Stimulated activated CD4-positive, alpha-beta T cell treated with anti-CD3 and anti-CD28 coated beads, Interleukin-4, amount 100 ng/mL, for 4 hours (primary cell): ENCODE measurements at regions not wholly inside any gene's neighbourhood (a gene's known extent, or its start where the extent isn't known, plus 50 kb on each side); places are given as distances from the start of the nearest gene placed in this dataset.
"Not testable (repeated sequence)": the region's sequence is repeated elsewhere in the genome, so short reads cannot be mapped to it uniquely, and the experiment has no call there.

Experiments
- DNase-seq, 2 experiments: peaks; one replicate each; pipeline ENCODE4 v3.0.0-alpha.2; 2020

GRCh38 chr2:240255811-240256703 is 115.6 kb upstream of the OTOS start:
- no peak for DNase-seq

DNA sequence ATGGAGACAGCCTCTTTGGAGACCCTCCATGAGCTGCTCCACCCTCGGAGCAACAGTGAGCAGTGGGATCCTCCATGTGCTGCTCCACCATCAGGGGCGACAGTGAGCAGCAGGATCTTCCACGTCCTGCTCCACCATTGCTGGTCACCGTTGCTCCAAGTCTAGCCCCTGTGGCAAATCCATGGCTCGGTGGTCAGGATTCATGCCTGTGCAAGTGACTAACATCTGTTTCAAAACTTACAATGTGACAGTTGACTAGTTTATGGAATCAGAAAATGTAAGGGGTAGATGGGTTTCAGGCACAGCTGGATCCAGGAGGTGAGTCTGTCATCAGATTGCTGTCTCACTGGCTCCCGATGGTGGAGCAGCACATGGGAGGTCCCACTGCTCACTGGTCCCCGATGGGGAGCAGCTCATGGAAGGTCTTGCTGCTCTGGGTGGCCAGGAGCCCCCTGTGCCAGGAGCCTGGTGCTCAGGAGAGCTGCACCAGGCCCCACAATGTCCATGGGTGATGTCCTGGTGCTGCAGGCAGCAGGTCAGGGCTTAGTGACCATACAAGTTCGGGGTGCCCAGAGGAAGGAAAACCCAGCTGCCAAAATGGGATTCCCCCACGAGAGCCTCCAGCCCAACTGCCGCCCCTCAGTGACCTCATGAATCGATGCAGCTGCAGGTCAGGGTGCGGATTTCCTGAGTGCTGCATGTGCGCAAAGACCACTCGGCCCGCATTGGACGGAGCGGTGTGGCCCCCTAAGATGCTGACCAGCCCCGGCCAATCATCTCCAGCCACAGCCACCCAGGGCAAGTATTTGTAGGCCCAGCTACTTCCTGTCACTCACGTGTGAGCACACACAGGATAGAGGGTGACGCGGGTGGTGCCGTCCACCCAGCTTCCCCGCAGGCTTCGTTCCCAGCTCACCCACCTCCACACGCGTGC is 116.5 kb upstream of the OTOS start:
- DNase-seq, result no peak

GRCh38 chr2:240257940-240258580 is 117.6 kb upstream of the OTOS start:
- no peak for DNase-seq

- no peak for DNase-seq
Observed at GRCh38 chr2:240258685-240259084, 118.2 kb upstream of the OTOS start.

GRCh38 chr2:240259201-240259923 is 118.9 kb upstream of the OTOS start:
- no peak for DNase-seq

- DNase-seq, result no peak
Observed at GRCh38 chr2:240259924-240260529, 119.6 kb upstream of the OTOS start.

GRCh38 chr2:240260664-240261063 is 120.2 kb upstream of the OTOS start:
- no peak for DNase-seq

DNA sequence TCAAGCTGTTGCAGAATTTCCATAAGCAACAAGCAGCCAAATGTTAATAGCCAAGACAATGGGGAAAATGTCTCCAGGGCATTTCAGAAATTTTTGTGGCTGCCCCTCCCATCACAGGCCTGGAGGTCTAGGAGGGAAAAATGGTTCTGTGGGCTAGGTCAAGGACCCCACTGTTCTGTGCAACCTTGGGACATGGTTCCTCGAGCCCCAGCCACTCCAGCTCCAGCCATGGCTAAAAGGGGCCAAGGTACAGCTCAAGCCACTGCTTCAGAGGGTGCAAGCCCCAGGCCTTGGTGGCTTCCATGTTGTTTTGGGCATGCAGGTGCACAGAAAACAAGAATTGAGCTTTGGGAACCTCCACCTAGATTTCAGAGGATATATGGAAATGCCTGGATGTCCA is 122.1 kb upstream of the OTOS start:
- not testable (repeated sequence) for DNase-seq

- DNase-seq, result no peak
Observed at GRCh38 chr2:240269380-240269779, 128.9 kb upstream of the OTOS start.

DNA sequence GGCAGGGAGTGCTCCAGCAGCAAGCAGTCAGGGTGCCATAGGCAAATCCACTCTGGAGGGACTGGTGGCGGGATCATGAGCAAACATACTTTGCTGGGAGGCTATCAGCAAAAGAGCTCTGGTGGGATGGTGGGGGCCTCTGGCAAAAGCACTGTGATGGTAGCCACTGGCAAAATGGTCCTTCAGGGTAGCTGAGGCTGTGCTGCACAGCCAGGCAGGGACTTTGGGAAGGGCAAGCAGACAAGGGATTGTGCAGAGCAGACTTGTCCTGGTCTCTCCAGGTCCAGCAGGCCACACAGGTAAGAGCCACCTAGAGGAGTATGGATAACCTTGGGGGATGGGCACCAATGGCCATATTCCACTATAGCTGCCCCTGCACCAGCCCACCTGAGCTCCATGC is 129.4 kb upstream of the OTOS start:
- no peak for DNase-seq

GRCh38 chr2:240271716-240272341 is 131.4 kb upstream of the OTOS start:
- no peak for DNase-seq

DNA sequence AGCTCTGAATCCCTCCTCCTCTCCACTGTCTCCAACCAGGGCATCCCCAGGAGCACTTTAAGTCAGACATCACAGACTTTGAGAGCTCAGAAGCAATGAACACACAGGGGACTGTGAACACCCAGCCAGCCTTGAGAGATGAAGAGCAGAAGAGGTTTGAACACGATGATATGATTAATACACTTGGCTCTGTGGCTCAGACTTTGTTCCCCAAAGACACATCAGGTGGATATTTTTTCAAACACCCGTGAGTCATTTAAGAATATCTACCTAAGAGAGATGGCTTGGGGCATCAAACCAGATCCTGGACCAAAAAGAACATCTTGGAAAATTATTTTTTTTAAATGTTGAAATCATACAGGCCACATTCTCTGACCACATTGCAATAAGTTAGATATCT is 134.9 kb upstream of the OTOS start:
- DNase-seq, result no peak

DNA sequence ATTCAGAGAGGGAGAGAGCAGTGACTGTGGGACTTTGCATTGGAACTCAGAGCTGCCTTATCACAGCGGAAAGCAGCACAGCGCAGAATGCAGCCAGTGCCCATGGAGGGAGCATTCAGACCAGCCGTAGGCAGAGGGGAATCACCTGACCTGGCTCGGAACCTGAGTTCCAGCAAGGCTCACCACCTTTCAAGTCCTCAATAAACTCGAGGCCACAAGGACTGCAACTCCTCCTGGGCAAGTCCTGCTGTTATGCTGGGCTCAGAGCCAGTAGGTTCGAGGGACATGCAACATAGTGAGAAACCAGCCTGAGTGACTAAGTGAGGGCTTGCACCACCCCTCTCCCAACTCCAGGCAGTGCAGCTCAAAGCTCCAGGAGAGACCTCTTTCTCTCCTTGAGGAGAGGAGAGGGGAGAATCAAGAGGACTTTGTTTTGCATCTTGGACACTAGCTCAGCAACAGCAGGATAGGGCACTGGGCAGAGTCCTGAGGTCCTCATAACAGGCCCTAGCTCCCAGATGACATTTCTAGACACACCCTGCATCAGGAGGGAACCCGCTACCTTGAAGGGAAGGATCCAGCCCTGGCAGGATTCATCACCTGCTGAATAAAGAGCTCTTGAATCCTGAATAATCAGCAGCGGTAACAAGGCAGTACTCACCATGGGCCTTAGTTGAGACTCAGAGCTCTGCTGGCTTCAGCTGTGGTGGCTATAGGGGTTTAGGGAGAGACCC is 136.8 kb upstream of the OTOS start:
- no peak for DNase-seq

- DNase-seq, result no peak
Observed at GRCh38 chr2:240277807-240278522, 137.5 kb upstream of the OTOS start.

DNA sequence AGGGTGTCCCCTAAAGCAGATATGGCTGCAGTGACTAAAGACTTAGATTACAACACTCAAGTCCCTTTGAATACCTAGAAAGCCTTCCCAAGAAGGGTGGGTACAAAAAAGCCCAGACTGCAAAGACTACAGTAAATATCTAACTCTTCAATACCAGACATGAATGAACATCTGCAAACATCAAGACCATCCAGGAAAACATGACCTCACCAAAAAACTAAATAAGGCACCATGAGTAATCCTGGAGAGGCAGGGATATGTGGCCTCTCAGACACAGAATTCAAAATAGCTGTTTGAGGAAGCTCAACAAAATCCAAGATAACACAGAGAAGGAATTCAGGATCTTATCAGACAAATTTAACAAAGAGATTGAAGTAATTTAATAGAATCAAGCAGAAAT is 138.2 kb upstream of the OTOS start:
- no peak for DNase-seq

GRCh38 chr2:240280621-240281020 is 140.2 kb upstream of the OTOS start:
- DNase-seq, result no peak

GRCh38 chr2:240284503-240285259 is 144.2 kb upstream of the OTOS start:
- DNase-seq, result no peak

GRCh38 chr2:240285725-240286124 is 145.3 kb upstream of the OTOS start:
- DNase-seq, result no peak

GRCh38 chr2:240286596-240286995 is 146.1 kb upstream of the OTOS start:
- no peak for DNase-seq
